GM21723 (cell line): ENCODE measurements at regions not wholly inside any gene's neighbourhood (a gene's known extent, or its start where the extent isn't known, plus 50 kb on each side); places are given as distances from the start of the nearest gene placed in this dataset.

ENCODE experiments used
- ATAC-seq: cut with Tn5 transposase; IDR thresholded peaks from one replicate; pipeline ENCODE4 v1.9.1; 2021; ENCODE audit warnings: mild to moderate bottlenecking, moderate library complexity; ENCODE audit not compliant: unreplicated experiment

GRCh38 chr7:114853189-114853588 lies 68.7 kb upstream of the MDFIC start:
- ATAC-seq: no peak

GRCh38 chr7:114854369-114854768 lies 67.5 kb upstream of the MDFIC start:
- no peak for ATAC-seq

- no peak for ATAC-seq
These were observed 65.3 kb upstream of the MDFIC start for GRCh38 chr7:114856625-114857024.

- ATAC-seq: no peak
These were observed 64.3 kb upstream of the MDFIC start for GRCh38 chr7:114857605-114858004.

- ATAC-seq: no peak
These were observed 62.4 kb upstream of the MDFIC start for GRCh38 chr7:114859477-114859876.

GRCh38 chr7:114860206-114860605 lies 61.7 kb upstream of the MDFIC start:
- ATAC-seq: no peak

- no peak for ATAC-seq
These were observed 59.5 kb upstream of the MDFIC start for GRCh38 chr7:114862406-114862805.

GRCh38 chr7:114864278-114864677 lies 57.6 kb upstream of the MDFIC start:
- no peak for ATAC-seq

GRCh38 chr7:114865564-114865963 lies 56.3 kb upstream of the MDFIC start:
- peak; percentile 90 for ATAC-seq
